ENCODE measurements at regions not wholly inside any gene's neighbourhood (a gene's known extent, or its start where the extent isn't known, plus 50 kb on each side); places are given as distances from the start of the nearest gene placed in this dataset.

DNA sequence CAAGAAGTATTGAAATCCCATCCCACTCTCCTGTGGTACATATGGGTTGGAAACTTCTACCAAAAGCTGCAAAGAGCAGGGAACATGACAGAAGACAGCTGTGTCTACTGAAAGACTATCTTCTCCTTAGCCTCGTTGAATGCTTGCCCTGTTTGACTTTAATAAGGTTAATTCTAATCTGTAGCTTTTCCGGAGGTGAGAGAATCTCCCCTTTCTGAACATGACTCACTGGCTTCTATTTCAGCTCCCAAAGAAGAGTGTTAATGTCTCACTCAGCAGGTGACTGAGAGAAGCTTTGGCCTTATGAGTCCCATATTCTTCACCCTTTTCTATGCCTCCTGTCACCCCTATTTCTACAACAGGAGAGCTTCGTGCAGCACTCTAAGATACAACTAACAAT is 88.3 kb downstream of the HHIPL2 start:
- no peak for TF ChIP-seq CTCF (IDR thresholded peaks at IDR 0.05; ENCODE audit: low read depth, low read length)
- no peak for TF ChIP-seq EZH2phosphoT487 (IDR thresholded peaks at IDR 0.05; ENCODE audit: low read depth)
